Hindlimb muscle (tissue), 1 donor: ENCODE measurements at regions not wholly inside any gene's neighbourhood (a gene's known extent, or its start where the extent isn't known, plus 50 kb on each side); places are given as distances from the start of the nearest gene placed in this dataset.
"Not testable (repeated sequence)": the region's sequence is repeated elsewhere in the genome, so short reads cannot be mapped to it uniquely, and the experiment has no call there.

ENCODE experiments used
- DNase-seq: peaks from one replicate; pipeline ENCODE4 v3.0.0-alpha.2; 2013

- not testable (repeated sequence) for DNase-seq
Observed at GRCh38 chr3:143175940-143176894, 56.6 kb downstream of the CHST2 start.

- not testable (repeated sequence) for DNase-seq
Observed at GRCh38 chr3:143177965-143178364, 58.4 kb downstream of the CHST2 start.

DNA sequence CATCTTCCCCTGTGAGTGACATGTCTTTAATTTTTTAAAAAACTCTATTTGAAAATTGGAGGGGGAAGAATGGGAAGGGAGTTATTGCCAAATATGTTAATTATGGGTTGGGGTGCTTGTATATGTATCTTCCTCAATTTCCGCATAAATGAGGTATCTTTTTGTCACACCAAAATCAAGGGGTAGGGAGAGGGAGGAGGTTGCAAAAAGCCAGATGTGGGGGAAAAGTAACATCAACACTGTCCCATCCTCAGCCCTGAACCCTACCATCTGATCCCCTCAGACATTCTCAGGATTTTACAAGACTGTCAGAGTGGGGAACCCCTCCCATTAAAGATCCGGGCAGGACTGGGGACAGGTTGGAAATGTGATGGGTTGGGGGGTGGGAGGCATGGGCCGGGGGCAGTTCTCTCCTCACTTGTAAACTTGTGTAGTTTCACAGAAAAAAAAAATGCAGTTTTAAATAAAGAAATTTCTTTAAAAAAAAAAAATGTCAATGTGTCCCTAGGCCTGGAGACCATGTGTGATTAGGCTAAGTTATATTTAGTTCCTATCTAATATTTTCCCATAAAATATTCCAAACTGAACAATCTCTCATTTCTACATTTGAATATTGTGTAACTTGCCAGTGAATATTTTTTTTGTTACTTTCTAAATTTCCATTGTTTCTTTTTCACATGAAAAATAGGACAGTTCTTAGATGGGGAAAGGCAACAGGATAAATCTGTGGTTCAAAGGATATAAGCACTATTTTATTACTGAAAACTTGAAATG lies 59.4 kb downstream of the CHST2 start:
- not testable (repeated sequence) for DNase-seq

DNA sequence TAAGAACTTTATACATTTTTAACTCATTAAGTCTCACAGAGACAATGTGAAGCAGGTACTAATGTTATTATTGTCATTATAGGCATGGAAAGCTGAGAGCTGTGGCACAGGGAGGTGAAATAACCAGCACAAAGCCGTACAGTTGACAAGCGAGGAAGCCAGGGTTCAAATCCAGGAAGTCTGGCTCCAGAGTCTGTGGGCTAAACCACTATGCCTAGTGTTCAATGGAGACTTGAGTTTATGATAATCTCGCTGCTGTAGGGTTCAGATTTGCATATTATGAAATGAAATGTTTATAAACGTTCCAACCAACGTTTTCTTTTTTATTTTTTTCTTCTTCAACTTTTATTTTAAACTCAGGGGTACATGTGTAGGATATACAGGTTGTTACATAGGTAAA lies 60.0 kb downstream of the CHST2 start:
- DNase-seq = no peak

DNA sequence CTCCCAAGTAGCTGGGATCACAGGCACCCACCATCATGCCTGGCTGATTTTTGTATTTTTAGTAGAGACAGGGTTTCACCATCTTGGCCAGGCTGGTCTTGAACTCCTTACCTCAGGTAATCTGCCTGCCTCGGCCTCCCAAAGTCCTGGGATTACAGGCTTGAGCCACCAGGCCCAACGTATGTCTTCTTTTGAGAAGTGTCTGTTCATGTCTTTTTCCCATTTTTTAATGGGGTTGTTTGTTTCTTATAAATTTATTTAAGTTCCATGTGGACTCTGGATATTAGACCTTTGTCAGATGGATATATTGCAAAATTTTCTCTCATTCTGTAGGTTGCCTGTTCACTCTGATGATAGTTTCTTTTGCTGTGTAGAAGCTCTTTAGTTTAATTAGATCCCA lies 61.3 kb downstream of the CHST2 start:
- not testable (repeated sequence) for DNase-seq

DNA sequence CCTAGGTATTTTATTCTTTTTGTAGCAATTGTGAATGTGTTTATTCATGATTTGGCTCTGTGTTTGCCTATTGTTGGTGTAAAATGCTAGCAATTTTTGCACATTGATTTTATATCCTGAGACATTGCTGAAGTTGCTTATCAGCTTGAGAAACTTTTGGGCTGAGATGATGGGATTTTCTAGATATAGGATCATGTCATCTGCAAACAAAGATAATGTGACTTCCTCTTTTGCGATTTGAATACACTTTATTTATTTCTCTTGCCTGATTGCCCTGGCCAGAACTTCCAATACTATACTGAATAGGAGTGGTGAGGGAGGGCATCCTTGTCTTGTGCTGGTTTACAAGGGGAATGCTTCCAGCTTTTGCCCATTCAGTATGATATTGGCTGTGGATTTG lies 62.4 kb downstream of the CHST2 start:
- DNase-seq = not testable (repeated sequence)

- no peak for DNase-seq
Observed at GRCh38 chr3:143182866-143183664, 63.5 kb downstream of the CHST2 start.

DNA sequence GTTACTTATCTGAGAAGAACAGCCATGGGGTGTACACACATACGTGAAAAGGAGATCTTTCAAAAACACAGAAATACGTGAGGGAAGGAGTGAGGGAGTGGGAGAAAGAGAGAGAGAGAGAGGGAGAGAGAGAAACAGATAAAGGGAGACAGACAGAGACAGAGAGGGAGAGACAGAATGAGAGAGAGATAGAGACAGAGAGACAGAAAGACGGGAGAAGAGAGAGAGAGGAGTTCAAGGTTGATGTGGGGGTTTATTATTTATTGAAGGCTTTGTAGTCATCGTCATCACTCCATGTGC lies 64.0 kb downstream of the CHST2 start:
- DNase-seq = no peak

GRCh38 chr3:143184099-143184498 lies 64.5 kb downstream of the CHST2 start:
- peak; percentile 31 for DNase-seq

DNA sequence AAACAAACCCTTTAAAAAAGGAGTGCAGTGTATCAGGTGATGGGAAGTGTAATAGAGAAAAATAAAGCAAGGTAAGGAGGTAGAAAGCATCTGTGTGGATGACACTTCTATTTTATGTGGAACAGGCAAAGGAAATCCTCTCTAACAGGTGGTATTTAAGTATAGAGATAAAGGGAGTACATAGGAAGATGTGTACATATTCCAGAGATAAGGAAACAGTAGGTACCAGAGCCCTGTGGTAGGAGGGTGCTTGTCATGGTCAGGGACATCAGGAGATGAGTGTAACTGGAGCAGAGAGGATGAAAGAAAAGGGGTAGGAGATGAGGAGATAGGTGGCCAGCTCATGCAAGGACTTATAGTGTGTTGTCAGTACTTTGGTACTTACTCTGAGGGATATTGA lies 65.8 kb downstream of the CHST2 start:
- no peak for DNase-seq

- DNase-seq = no peak
Observed at GRCh38 chr3:143187111-143187510, 67.5 kb downstream of the CHST2 start.

DNA sequence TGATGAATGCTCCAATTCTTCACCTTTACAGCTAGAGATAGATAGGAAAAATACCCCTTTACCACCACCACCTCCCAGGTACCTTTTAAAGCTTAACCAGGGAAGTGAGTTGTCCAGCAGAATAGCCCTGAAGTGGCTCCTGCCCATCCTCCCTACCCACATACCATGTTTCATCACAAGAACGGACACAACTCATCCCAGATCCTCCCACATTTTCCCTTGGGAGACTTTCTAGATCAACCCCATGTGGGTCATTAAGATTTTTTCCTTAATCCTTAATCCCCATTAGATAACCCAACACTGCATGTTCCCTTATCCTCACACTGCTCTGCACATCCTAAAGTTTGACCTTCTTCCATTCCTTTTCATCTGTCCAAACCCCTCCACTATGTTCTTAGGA lies 69.3 kb downstream of the CHST2 start:
- DNase-seq = no peak

DNA sequence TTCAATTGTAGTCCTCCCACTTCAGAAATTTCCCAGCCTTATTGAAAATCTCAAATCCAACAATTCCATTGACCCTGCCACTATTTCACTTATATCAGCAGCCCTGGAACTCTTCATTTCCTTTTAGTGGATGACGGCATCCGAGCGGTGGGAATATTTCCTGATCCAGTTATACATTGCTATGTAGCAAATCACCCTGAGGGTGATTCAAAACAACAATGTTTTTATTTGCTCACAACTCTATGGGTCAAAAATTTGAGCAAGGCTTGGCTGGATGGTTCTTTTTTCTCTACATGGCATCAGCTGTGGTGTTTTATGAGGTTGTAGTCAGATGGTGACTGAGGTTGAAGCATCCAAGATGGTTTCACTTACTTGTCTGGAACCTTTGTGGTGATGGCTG lies 70.5 kb downstream of the CHST2 start:
- DNase-seq = no peak

DNA sequence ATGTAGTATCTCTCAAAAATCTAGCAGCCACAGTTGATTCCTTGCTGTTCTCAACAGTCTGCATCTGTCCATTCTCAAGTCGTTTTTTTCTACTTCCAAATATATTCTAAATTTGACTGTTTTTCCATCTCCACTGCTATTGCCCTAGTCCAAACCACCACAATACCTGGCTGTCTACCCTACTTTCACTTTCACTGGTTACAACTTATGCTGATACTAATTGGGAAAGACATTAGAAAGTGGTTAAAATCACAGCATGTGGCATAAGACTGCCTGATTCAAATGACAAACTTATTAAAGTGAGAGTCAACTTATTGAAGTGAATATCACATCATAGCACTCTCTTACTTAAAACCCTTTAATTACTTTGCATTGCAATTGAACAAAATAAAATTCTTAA lies 72.6 kb downstream of the CHST2 start:
- no peak for DNase-seq

DNA sequence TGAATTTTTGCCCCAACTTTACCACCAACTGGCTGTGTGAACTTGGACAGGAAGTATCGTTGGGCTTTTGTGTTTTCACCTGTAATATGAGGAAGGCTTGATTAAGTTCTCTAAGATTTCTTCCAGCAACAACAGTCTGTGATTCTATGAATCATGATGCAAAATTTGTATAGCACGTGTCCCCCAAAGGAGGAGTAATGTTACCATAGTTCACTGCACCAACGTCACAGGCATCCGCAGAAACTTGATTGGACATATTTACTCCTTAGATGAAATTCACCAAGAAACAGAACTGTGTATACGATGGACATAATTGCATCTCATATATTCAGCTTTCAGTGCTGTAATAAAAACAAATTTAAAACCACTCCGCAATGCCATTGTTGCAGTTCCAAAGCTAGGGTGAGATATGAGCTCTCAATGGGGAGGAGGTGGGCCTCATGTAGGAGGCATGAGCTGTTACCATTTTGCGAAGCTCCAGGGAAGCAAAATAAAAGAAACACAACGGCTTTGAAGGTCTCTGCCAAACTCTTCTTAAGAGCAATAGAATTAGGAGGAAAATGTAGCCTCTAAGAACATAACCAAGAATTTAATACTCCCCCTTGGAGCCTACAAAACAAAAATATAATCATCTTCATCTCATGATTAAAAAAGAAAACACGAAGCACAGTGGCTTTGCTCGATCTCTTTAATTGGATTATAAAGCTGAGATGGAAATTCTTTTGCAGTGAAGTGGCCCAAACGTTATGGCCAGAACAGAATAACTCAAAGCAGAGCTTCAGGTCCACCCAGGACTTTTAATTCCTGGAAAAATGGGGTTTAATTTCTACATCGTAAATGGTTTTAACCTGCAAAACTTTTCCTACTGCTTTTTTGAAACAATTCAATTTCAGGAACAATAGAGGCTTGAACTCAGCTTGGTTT lies 80.7 kb downstream of the CHST2 start:
- DNase-seq = no peak

- no peak for DNase-seq
Observed at GRCh38 chr3:143201045-143201444, 81.5 kb downstream of the CHST2 start.

DNA sequence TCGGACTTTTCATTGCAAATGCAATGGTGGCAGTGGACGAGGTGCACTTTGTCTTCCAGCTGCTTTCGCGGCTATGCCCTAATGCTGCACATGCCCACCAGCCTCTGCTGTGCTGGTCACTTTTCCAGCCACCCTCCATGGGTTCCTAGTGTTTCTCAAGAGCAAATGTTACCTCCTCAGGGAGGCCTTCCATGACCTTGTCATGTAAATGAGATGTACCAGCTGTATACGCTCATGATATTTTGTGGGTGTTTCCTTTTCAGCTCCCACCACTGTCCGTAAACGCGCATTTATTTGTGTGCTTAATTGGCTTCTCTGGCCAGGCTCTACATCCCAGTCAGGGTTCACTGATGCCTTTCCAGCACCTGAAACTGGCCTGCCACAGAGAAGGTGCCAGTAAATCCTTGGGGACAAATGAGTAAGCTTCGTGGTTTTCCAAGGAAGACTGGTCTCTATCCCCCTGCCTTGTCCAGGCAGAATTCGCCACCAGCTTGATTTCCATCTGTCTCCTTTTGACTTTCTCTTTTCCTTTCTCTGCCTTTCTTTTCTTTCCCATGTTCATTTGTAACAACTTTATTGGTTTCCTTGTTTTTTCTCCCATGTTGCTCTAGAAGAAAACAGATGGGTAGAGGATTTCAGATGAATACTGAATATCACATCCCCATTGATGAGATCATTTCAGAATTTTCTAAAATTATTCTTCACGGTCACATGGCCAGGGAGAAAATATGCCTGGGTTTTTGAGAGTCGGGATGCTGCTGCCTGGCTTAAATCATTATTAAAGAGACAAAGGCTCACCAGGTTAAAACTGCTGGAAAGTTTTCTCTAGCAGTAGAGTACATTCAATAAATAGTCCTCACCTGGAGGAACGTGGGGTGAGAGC lies 82.5 kb downstream of the CHST2 start:
- DNase-seq = no peak

- no peak for DNase-seq
Observed at GRCh38 chr3:143203142-143203541, 83.6 kb downstream of the CHST2 start.

DNA sequence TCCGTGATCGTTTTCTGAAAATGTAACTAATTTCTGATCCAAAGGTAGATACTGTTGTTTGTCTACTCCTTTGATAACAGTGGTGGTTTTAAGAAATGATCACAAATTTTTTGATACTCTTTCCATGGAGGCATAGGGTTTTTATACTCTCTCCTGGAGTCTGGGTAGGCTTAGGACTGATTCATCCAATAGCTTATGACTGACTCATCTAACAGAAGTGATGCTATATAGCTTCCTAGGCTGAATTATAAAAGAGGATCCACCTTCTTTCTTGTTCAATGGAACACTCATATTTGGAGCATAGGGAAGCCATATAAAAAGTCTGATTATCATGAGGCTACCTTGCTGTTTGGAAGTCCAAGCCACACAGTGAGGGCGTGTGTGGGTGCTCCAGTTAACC lies 84.3 kb downstream of the CHST2 start:
- DNase-seq = no peak

DNA sequence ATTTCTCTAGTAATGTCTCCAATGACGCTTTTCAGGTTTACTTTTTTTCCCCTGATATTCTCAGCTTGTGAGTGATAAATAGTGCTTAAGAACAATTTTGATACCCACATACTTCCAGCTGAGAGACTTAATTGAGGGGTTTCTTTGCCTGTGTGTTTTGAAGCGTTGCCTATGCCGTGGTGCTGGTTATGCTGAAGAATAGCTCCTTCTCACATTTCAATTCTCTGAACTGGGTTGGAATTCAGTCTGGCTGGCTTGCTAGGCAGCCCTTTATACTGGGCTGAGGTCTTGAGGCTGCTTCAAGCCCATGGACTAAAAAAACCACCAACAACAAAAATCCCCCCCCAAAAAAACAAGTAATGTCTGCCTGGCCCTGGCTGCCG lies 87.4 kb downstream of the CHST2 start:
- no peak for DNase-seq
